ENCODE measurements at regions not wholly inside any gene's neighbourhood (a gene's known extent, or its start where the extent isn't known, plus 50 kb on each side); places are given as distances from the start of the nearest gene placed in this dataset.
"Not testable (repeated sequence)": the region's sequence is repeated elsewhere in the genome, so short reads cannot be mapped to it uniquely, and the experiment has no call there.

GRCh38 chr6:51121380-51121976 is 302.8 kb downstream of the TFAP2B start:
- TF ChIP-seq CTCF (tag by site-specific recombination; IDR thresholded peaks at IDR 0.05); ZNF175 (tag by site-specific recombination; IDR thresholded peaks at IDR 0.05); TCF7L2 (IDR thresholded peaks at IDR 0.05; ENCODE audit: borderline replicate concordance, low read depth, low read length); ZNF768 (tag by site-specific recombination; IDR thresholded peaks at IDR 0.05); MZF1 (tag by site-specific recombination; IDR thresholded peaks at IDR 0.05; ENCODE audit: borderline replicate concordance); ZNF548 (tag by site-specific recombination; IDR thresholded peaks at IDR 0.05); ZNF426 (tag by site-specific recombination; IDR thresholded peaks at IDR 0.05): not testable (repeated sequence)
- TF ChIP-seq, protein P1, sequence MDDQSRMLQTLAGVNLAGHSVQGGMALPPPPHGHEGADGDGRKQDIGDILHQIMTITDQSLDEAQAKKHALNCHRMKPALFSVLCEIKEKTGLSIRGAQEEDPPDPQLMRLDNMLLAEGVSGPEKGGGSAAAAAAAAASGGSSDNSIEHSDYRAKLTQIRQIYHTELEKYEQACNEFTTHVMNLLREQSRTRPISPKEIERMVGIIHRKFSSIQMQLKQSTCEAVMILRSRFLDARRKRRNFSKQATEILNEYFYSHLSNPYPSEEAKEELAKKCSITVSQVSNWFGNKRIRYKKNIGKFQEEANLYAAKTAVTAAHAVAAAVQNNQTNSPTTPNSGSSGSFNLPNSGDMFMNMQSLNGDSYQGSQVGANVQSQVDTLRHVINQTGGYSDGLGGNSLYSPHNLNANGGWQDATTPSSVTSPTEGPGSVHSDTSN (CRISPR knock-in tag; IDR thresholded peaks at IDR 0.05): not testable (repeated sequence)
- TF ChIP-seq, protein P2, sequence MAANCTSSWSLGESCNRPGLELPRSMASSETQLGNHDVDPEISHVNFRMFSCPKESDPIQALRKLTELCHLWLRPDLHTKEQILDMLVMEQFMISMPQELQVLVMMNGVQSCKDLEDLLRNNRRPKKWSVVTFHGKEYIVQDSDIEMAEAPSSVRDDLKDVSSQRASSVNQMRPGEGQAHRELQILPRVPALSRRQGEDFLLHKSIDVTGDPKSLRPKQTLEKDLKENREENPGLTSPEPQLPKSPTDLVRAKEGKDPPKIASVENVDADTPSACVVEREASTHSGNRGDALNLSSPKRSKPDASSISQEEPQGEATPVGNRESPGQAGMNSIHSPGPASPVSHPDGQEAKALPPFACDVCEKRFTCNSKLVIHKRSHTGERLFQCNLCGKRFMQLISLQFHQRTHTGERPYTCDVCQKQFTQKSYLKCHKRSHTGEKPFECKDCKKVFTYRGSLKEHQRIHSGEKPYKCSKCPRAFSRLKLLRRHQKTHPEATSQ (tag by site-specific recombination; IDR thresholded peaks at IDR 0.05): not testable (repeated sequence)

Data from HEK293 (cell line).